KOPT-K1 (cell line): ENCODE measurements at regions not wholly inside any gene's neighbourhood (a gene's known extent, or its start where the extent isn't known, plus 50 kb on each side); places are given as distances from the start of the nearest gene placed in this dataset.
"Not testable (repeated sequence)": the region's sequence is repeated elsewhere in the genome, so short reads cannot be mapped to it uniquely, and the experiment has no call there.

Source experiments
- H3K27ac ChIP-seq: fragments of 200-600 bp; sonication (generic); 2 replicates; pipeline ENCODE4 v1.5.1; 2016; ENCODE audit warnings: antibody characterized with exemption, mild to moderate bottlenecking, low read depth, low read length; ENCODE audit not compliant: poor library complexity, severe bottlenecking
- H3K36me3 ChIP-seq: fragments of 200-600 bp; sonication (generic); 2 replicates; pipeline ENCODE4 v1.5.1; 2017; ENCODE audit warnings: antibody characterized with exemption, mild to moderate bottlenecking, low read length, moderate library complexity; ENCODE audit not compliant: insufficient read depth
- H3K9me3 ChIP-seq: fragments of 200-600 bp; sonication (generic); 2 replicates; pipeline ENCODE4 v1.5.1; 2017; ENCODE audit warnings: antibody characterized with exemption, low read length, mild to moderate bottlenecking; ENCODE audit not compliant: insufficient read depth, poor library complexity, severe bottlenecking

GRCh38 chr2:150208689-150209088, 278.8 kb downstream of the RND3 start:
- H3K36me3 ChIP-seq: no peaks in the 10 kb centered on the region
- H3K9me3 ChIP-seq: no peaks in the 10 kb centered on the region
- no peak overlapping the region for H3K27ac ChIP-seq

- Histone ChIP-seq H3K9me3 (no peaks in the 10 kb centered on the region), H3K36me3 (no peaks in the 10 kb centered on the region), H3K27ac (no peak overlapping the region)
Measured at GRCh38 chr2:150207979-150208378, 279.5 kb downstream of the RND3 start.

- H3K36me3 ChIP-seq: no peaks in the 10 kb centered on the region
- H3K27ac ChIP-seq: no peak overlapping the region
- H3K9me3 ChIP-seq: no peaks in the 10 kb centered on the region
Measured at GRCh38 chr2:150204451-150204850, 283.0 kb downstream of the RND3 start.

GRCh38 chr2:150194816-150195215, 292.7 kb downstream of the RND3 start:
- H3K9me3 ChIP-seq, H3K36me3 ChIP-seq, H3K27ac ChIP-seq: not testable (repeated sequence)

GRCh38 chr2:150192701-150193100, 294.8 kb downstream of the RND3 start:
- no peaks in the 10 kb centered on the region for H3K9me3 ChIP-seq
- H3K36me3 ChIP-seq: no peaks in the 10 kb centered on the region
- H3K27ac ChIP-seq: no peak overlapping the region

- H3K27ac ChIP-seq: no peak overlapping the region
- H3K36me3 ChIP-seq: no peaks in the 10 kb centered on the region
- H3K9me3 ChIP-seq: no peaks in the 10 kb centered on the region
Measured at GRCh38 chr2:150191349-150191748, 296.1 kb downstream of the RND3 start.

- Histone ChIP-seq H3K27ac (no peak overlapping the region), H3K36me3 (no peaks in the 10 kb centered on the region)
Measured at GRCh38 chr2:150190546-150190945, 296.9 kb downstream of the RND3 start.

GRCh38 chr2:150188800-150189199, 298.7 kb downstream of the RND3 start:
- Histone ChIP-seq H3K27ac (no peak overlapping the region), H3K9me3 (no peaks in the 10 kb centered on the region), H3K36me3 (no peaks in the 10 kb centered on the region)

More at GRCh38 chr2:150190546-150190945, 296.9 kb downstream of the RND3 start:
- no peaks in the 10 kb centered on the region for H3K9me3 ChIP-seq

GRCh38 chr2:150188177-150188576, 299.3 kb downstream of the RND3 start:
- Histone ChIP-seq H3K36me3 (no peaks in the 10 kb centered on the region), H3K27ac (no peak overlapping the region), H3K9me3 (no peaks in the 10 kb centered on the region)

GRCh38 chr2:150182566-150183235, 304.8 kb downstream of the RND3 start:
- Histone ChIP-seq H3K27ac (no peak overlapping the region), H3K36me3 (no peaks in the 10 kb centered on the region), H3K9me3 (no peaks in the 10 kb centered on the region)

- Histone ChIP-seq H3K36me3 (no peaks in the 10 kb centered on the region), H3K27ac (no peak overlapping the region), H3K9me3 (no peaks in the 10 kb centered on the region)
Measured at GRCh38 chr2:150178591-150178990, 308.9 kb downstream of the RND3 start.

- Histone ChIP-seq H3K27ac (no peak overlapping the region), H3K9me3 (no peaks in the 10 kb centered on the region)
Measured at GRCh38 chr2:150174971-150175421, 312.5 kb downstream of the RND3 start.

GRCh38 chr2:150174056-150174805, 313.2 kb downstream of the RND3 start:
- no peaks in the 10 kb centered on the region for H3K36me3 ChIP-seq
- no peaks in the 10 kb centered on the region for H3K9me3 ChIP-seq
- H3K27ac ChIP-seq: no peak overlapping the region

More at GRCh38 chr2:150174971-150175421, 312.5 kb downstream of the RND3 start:
- H3K36me3 ChIP-seq: no peaks in the 10 kb centered on the region

- no peaks in the 10 kb centered on the region for H3K9me3 ChIP-seq
- H3K36me3 ChIP-seq: no peaks in the 10 kb centered on the region
- no peak overlapping the region for H3K27ac ChIP-seq
Measured at GRCh38 chr2:150171065-150171548, 316.4 kb downstream of the RND3 start.

GRCh38 chr2:150169237-150169629, 318.2 kb downstream of the RND3 start:
- no peaks in the 10 kb centered on the region for H3K9me3 ChIP-seq
- no peaks in the 10 kb centered on the region for H3K36me3 ChIP-seq
- H3K27ac ChIP-seq: no peak overlapping the region
